ACHN (cell line): ENCODE measurements at regions not wholly inside any gene's neighbourhood (a gene's known extent, or its start where the extent isn't known, plus 50 kb on each side); places are given as distances from the start of the nearest gene placed in this dataset.

Source experiments
- DNase-seq: peaks from one replicate; pipeline ENCODE4 v3.0.0-alpha.2; 2015
- in situ Hi-C: cut with HindIII; loops from 2 replicates; pipeline ENCODE4 v1.10.0; 2017; ENCODE audit warnings: low sequenced_read_pairs, low pct_ligation_motif_present, low pct_unique_long_range_greater_than_20kb

DNA sequence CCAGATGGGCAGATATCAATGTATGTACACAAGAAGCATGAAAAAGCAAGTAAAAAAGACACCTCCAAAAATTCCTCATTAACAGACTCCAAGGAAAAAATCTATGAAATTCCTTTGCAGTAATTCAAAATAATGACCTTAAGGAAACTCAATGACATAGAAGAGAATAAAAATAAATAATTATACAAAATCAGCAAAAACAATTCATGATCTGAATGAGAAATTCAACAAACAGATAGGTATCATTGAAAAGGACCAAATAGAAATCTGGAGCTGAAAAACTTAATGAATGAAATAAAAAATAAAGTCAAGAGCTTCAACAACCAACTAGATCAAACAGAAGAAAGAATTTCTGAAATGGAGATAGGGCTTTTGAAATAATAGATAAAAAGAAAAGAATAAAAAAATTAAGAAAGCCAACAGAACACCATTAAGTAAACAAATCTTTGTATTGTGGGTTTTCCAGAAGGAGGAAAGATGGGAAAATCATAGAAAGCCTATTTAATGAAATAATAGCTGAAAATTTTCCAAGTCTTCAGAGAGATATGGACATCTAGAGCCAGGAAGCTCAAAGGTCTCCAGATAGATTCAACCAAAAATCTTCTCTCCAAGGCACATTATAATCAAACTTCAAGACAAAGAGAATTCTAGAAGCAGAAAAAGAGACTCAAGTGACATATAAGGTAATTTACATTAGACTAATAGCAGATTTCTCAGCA is 52.0 kb upstream of the KCNK1 start:
- in situ Hi-C loops: no loop called here
- DNase-seq: no peak
